HEK293T (cell line): ENCODE measurements at regions not wholly inside any gene's neighbourhood (a gene's known extent, or its start where the extent isn't known, plus 50 kb on each side); places are given as distances from the start of the nearest gene placed in this dataset.
"Not testable (repeated sequence)": the region's sequence is repeated elsewhere in the genome, so short reads cannot be mapped to it uniquely, and the experiment has no call there.

Experiments used
- CTCF ChIA-PET: fragments of 350-600 bp; formaldehyde crosslinking; extraction: SDS; loops from one replicate; lab custom pipeline; 2021; ENCODE audit warnings: antibody characterized with exemption, inconsistent platforms; lab: Yijun Ruan, JAX
- POLR2A ChIA-PET: fragments of 350-600 bp; formaldehyde crosslinking; extraction: SDS; loops from one replicate; lab custom pipeline; 2020; ENCODE audit warnings: antibody characterized with exemption, inconsistent platforms; lab: Yijun Ruan, JAX
- DNase-seq: peaks from one replicate; pipeline ENCODE4 v3.0.0; 2012; ENCODE audit warnings: mixed read lengths; ENCODE audit errors: extremely low spot score
- ARNT ChIP-seq: fragments of 450-650 bp; IDR thresholded peaks from 2 replicates; pipeline ENCODE4 v1.6.1; 2017; ENCODE audit warnings: mild to moderate bottlenecking
- BHLHE40 ChIP-seq: fragments of 450-650 bp; IDR thresholded peaks from 2 replicates; pipeline ENCODE4 v1.6.1; 2016; ENCODE audit warnings: mild to moderate bottlenecking, moderate library complexity, borderline replicate concordance
- CTBP1 ChIP-seq: fragments of 450-650 bp; IDR thresholded peaks from 2 replicates; pipeline ENCODE4 v1.6.1; 2016; ENCODE audit warnings: borderline replicate concordance
- ELF4 ChIP-seq: fragments of 450-650 bp; IDR thresholded peaks from 2 replicates; pipeline ENCODE4 v1.6.1; 2017; ENCODE audit warnings: antibody characterized with exemption
- FOXA1 ChIP-seq: fragments of 450-650 bp; IDR thresholded peaks from 2 replicates; pipeline ENCODE4 v1.6.1; 2016; ENCODE audit warnings: mild to moderate bottlenecking
- FOXK2 ChIP-seq: fragments of 450-650 bp; IDR thresholded peaks from 2 replicates; pipeline ENCODE4 v1.6.1; 2016; ENCODE audit warnings: mild to moderate bottlenecking
- FOXM1 ChIP-seq: fragments of 450-650 bp; IDR thresholded peaks from 2 replicates; pipeline ENCODE4 v1.6.1; 2017; ENCODE audit warnings: mild to moderate bottlenecking, borderline replicate concordance
- HDGF ChIP-seq: fragments of 450-650 bp; IDR thresholded peaks from 2 replicates; pipeline ENCODE4 v1.6.1; 2017; ENCODE audit warnings: antibody characterized with exemption, borderline replicate concordance
- L3MBTL2 ChIP-seq: fragments of 450-650 bp; conservative IDR thresholded peaks from 2 replicates; pipeline ENCODE4 v1.6.1; 2016; ENCODE audit warnings: mild to moderate bottlenecking
- LEF1 ChIP-seq: fragments of 450-650 bp; IDR thresholded peaks from 2 replicates; pipeline ENCODE4 v1.6.1; 2017; ENCODE audit warnings: mild to moderate bottlenecking, borderline replicate concordance
- NFRKB ChIP-seq: fragments of 450-650 bp; IDR thresholded peaks from 2 replicates; pipeline ENCODE4 v1.6.1; 2016; ENCODE audit warnings: mild to moderate bottlenecking, moderate library complexity
- SP1 ChIP-seq: fragments of 450-650 bp; IDR thresholded peaks from 2 replicates; pipeline ENCODE4 v1.6.1; 2017
- SUZ12 ChIP-seq: fragments of 450-650 bp; IDR thresholded peaks from 2 replicates; pipeline ENCODE4 v1.6.1; 2016; ENCODE audit warnings: mild to moderate bottlenecking
- TARDBP ChIP-seq: fragments of 450-650 bp; IDR thresholded peaks from 2 replicates; pipeline ENCODE4 v1.6.1; 2016
- ZNF384 ChIP-seq: fragments of 450-650 bp; IDR thresholded peaks from 2 replicates; pipeline ENCODE4 v1.6.1; 2016
- TF ChIP-seq, protein P1 (sequence below): fragments of 450-650 bp; IDR thresholded peaks from 2 replicates; pipeline ENCODE4 v1.6.1; 2016

DNA sequence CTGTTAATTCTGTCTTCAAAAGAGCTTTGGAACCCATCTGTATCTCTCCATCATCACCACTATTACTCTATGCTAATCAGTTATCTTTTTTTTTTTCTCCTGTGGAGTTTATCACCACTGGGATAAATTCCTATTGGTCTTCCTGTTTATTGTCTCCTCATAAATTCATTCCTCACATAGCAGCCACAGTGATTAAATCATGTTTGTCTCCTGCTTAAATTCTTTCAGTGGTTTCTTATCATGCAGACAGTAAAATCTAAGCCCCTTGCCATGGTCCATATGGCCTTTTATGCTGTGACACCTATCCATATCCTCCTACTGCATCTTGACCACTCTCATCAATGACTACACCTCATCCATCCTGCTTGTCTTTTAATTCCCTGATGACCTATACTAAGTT is 239.8 kb upstream of the ZEB2 start:
- ChIA-PET POLR2A (no interaction called here), CTCF (interaction anchor here (0.6 kb wide), 1 partner anchor 1931 kb away, joined by 4 read pairs; no protein-coding TSS in a partner anchor)
- no peak for DNase-seq
- TF ChIP-seq SUZ12 (no peak), TARDBP (no peak), L3MBTL2 (no peak), LEF1 (no peak), ZNF384 (no peak), ELF4 (no peak), CTBP1 (no peak), SP1 (no peak), HDGF (no peak), ARNT (no peak), BHLHE40 (no peak), FOXK2 (no peak), FOXM1 (no peak), NFRKB (no peak)
- TF ChIP-seq, protein P1, sequence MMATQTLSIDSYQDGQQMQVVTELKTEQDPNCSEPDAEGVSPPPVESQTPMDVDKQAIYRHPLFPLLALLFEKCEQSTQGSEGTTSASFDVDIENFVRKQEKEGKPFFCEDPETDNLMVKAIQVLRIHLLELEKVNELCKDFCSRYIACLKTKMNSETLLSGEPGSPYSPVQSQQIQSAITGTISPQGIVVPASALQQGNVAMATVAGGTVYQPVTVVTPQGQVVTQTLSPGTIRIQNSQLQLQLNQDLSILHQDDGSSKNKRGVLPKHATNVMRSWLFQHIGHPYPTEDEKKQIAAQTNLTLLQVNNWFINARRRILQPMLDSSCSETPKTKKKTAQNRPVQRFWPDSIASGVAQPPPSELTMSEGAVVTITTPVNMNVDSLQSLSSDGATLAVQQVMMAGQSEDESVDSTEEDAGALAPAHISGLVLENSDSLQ = no peak

GRCh38 chr2:144758196-144758595 is 238.3 kb upstream of the ZEB2 start:
- CTCF ChIA-PET, DNase-seq, POLR2A ChIA-PET: not testable (repeated sequence)

DNA sequence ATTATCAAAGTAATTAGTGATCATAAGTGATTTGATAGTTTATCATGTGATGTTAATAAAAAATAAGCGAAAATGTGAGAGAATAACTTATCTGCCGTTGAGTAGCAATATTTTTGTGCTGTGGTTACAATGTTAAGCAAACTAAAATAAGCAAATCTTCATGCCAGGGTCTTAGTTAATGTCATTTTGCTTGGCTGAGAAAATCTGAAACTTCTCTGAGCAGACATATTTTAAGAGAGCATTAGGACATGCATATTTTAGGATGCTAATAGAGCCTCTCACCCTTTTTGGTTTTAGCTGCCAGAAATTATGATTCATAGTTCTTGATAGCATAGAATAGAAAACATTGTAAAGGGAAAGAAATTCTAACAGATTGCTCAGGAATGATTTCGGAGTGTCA is 233.5 kb upstream of the ZEB2 start:
- TF ChIP-seq TARDBP = no peak
- no peak for TF ChIP-seq FOXK2
- no peak for TF ChIP-seq SUZ12
- no peak for TF ChIP-seq HDGF
- no peak for TF ChIP-seq FOXA1
- no peak for TF ChIP-seq CTBP1
- TF ChIP-seq ZNF384 = no peak
- no peak for TF ChIP-seq ARNT
- TF ChIP-seq FOXM1 = no peak
- CTCF ChIA-PET = no interaction called here
- DNase-seq = no peak
- POLR2A ChIA-PET = no interaction called here

- no peak for TF ChIP-seq CTBP1
- no peak for TF ChIP-seq L3MBTL2
- TF ChIP-seq SUZ12 = no peak
- no peak for TF ChIP-seq NFRKB
- no peak for TF ChIP-seq ARNT
- no peak for TF ChIP-seq TARDBP
- no peak for TF ChIP-seq ZNF384
- TF ChIP-seq LEF1 = no peak
- DNase-seq = no peak
- CTCF ChIA-PET = no interaction called here
- POLR2A ChIA-PET = no interaction called here
Observed at GRCh38 chr2:144751142-144751905, 231.4 kb upstream of the ZEB2 start.

DNA sequence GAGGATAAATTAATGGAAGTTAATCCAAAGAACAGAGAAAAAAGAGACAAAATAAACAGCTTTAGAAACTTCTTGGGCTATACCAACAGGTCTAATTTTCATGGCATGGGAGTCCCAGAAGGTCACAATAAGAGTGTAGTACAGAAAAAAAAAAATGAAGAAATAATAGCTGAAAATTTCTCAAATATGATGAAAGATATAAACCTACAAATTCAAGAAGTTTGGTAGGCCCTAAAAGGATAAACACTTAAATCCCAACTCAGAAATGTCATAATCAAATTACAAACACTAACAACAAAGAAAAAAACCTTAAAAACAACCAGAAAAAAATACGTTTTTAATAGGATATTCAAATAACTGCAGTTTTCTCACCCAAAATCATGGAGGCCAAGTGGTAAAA is 229.3 kb upstream of the ZEB2 start:
- DNase-seq = no peak
- POLR2A ChIA-PET = no interaction called here
- CTCF ChIA-PET = interaction anchor here (0.6 kb wide), 1 partner anchor 295 kb away, joined by 3 read pairs; no protein-coding TSS in a partner anchor
- no peak for TF ChIP-seq ARNT
- no peak for TF ChIP-seq BHLHE40
- TF ChIP-seq, protein P1 = no peak
- TF ChIP-seq FOXA1 = no peak
- no peak for TF ChIP-seq TARDBP
- no peak for TF ChIP-seq L3MBTL2
- no peak for TF ChIP-seq ZNF384
- TF ChIP-seq HDGF = no peak
- TF ChIP-seq SP1 = no peak
- TF ChIP-seq FOXM1 = no peak

GRCh38 chr2:144748443-144748842 is 228.5 kb upstream of the ZEB2 start:
- TF ChIP-seq L3MBTL2 (no peak), TARDBP (no peak), CTBP1 (no peak), SP1 (no peak), NFRKB (no peak), FOXK2 (no peak), ELF4 (no peak), ZNF384 (no peak), SUZ12 (no peak), LEF1 (no peak)
- TF ChIP-seq, protein P1 = no peak
- ChIA-PET CTCF (no interaction called here), POLR2A (no interaction called here)
- no peak for DNase-seq

DNA sequence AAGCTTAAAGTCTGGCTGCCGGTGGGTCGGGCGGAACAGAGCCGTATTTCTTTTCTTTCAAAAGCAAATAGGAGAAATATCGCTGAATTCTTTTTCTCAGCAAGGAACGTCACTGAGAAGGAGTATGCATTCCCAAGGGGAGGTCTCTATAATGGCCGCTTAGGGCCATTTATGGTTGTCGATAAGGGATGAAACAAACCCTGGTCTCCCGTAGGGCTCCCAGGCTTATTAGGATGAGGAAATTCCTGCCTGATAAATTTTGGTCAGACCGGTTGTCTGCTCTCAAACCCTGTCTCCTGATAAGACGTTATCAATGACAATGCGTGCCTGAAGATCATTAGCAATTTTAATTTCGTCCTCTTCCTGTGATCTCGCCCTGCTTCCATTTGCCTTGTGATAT is 227.7 kb upstream of the ZEB2 start:
- no peak for DNase-seq
- TF ChIP-seq, protein P1 = no peak
- no peak for TF ChIP-seq ZNF384
- no peak for TF ChIP-seq FOXK2
- no peak for TF ChIP-seq TARDBP
- TF ChIP-seq NFRKB = no peak
- TF ChIP-seq SUZ12 = no peak
- POLR2A ChIA-PET = no interaction called here
- CTCF ChIA-PET = no interaction called here
